Natural killer cell (primary cell): ENCODE measurements at regions not wholly inside any gene's neighbourhood (a gene's known extent, or its start where the extent isn't known, plus 50 kb on each side); places are given as distances from the start of the nearest gene placed in this dataset.

ENCODE experiments used
- ATAC-seq, 3 donors: fragments of 150-1000 bp in 2 of 3; fragments of 200-7000 bp in 1 of 3; cut with Tn5 transposase; 1 replicate in 1 of 3; 2 replicates in 2 of 3; pipeline ENCODE4 v1.10.0; 2021; ENCODE audit warnings: mild to moderate bottlenecking in 2 of 3, moderate library complexity in 2 of 3
- DNase-seq, 2 donors: peaks; one replicate each; pipeline versions ENCODE4 v3.0.0 to v3.0.0-alpha.2; 2013 to 2021; ENCODE audit warnings: mixed read lengths in 1 of 2
- H3K27ac ChIP-seq: one replicate; pipeline ENCODE4 v1.5.1; 2013; ENCODE audit warnings: mild to moderate bottlenecking, low read length
- H3K27me3 ChIP-seq: one replicate; pipeline ENCODE4 v1.6.1; 2013; ENCODE audit warnings: low read length; ENCODE audit not compliant: control insufficient read depth, insufficient read depth
- H3K36me3 ChIP-seq: one replicate; pipeline ENCODE4 v1.6.1; 2013; ENCODE audit warnings: low read length; ENCODE audit not compliant: control insufficient read depth, insufficient read depth
- H3K4me1 ChIP-seq: one replicate; pipeline ENCODE4 v1.6.1; 2013; ENCODE audit warnings: low read length; ENCODE audit not compliant: control insufficient read depth, insufficient read depth
- H3K4me3 ChIP-seq: one replicate; pipeline ENCODE4 v1.5.1; 2013; ENCODE audit warnings: low read length
- H3K9me3 ChIP-seq: one replicate; pipeline ENCODE4 v1.6.1; 2013; ENCODE audit warnings: low read length; ENCODE audit not compliant: control insufficient read depth, insufficient read depth
- H3K27ac Mint-ChIP-seq, 2 donors: one replicate each; pipeline ENCODE4 v1.8.0; 2022; ENCODE audit warnings: mild to moderate bottlenecking in 2 of 2, mixed read lengths in 2 of 2, moderate library complexity in 1 of 2
- H3K27me3 Mint-ChIP-seq, 2 donors: one replicate each; pipeline ENCODE4 v1.8.0; 2022; ENCODE audit warnings: low read depth in 2 of 2, mixed read lengths in 2 of 2
- H3K36me3 Mint-ChIP-seq: one replicate; pipeline ENCODE4 v1.8.0; 2022; ENCODE audit warnings: mixed read lengths
- H3K4me1 Mint-ChIP-seq, 2 donors: one replicate each; pipeline ENCODE4 v1.8.0; 2022; ENCODE audit warnings: mixed read lengths in 2 of 2
- H3K4me3 Mint-ChIP-seq: one replicate; pipeline ENCODE4 v1.8.0; 2022; ENCODE audit warnings: mild to moderate bottlenecking, moderate library complexity, mixed read lengths
- H3K9me3 Mint-ChIP-seq, 2 donors: one replicate each; pipeline ENCODE4 v1.8.0; 2022; ENCODE audit warnings: mixed read lengths in 2 of 2
- CTCF ChIP-seq: fragments of 200-600 bp; IDR thresholded peaks from one replicate; pipeline ENCODE4 v1.8.0; 2022; ENCODE audit warnings: antibody characterized with exemption
- WGBS: methylation state at CpG from one replicate; pipeline ENCODE4 v1.1.7; 2013; ENCODE audit warnings: missing lambda C conversion rate; ENCODE audit not compliant: insufficient coverage; 5-methylcytosine and 5-hydroxymethylcytosine counted together
- intact Hi-C: fragments of 100-400 bp; cut with micrococcal nuclease; formaldehyde crosslinking; loops from one replicate; pipeline ENCODE4 v1.14.2; 2022

DNA sequence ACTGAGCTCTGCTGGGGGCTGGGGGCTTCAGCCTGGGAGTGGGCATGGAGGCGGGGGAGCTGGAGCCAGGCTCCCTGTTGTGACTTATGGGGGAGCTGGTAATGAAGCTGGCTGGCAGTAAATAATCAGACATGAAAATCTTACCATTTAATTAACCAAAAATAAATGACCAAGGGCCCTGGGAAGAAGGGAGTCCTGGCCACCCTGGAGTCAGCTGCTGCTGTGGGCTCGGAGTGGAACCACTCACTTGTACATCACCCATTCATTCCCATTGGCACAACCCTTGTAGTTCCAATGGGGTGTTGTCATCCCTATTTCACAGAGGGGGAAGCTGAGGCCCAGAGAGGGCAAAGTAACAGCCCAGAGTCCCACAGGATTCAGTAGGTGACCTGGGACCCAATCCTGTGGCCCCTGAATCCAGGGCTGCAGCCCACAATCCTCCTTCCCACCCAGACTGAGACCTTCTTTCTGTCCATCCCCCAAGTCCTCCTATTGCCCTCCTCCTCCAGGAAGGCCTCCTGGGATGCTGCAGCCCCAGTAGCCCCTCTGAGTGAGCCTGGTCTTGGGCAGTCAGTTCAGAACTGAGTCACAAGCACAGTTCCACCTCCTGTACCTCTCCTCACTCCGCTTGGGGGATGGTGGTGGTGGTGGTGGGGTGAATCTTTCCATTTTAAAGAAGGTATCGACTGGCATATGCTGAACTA is 259.4 kb upstream of the MVB12B start:
- H3K27ac Mint-ChIP-seq: no peak overlapping the region
- no peak for DNase-seq
- WGBS: 78% methylated on average over 3 of the region's 4 CpGs

GRCh38 chr9:126068534-126069230 is 257.9 kb upstream of the MVB12B start:
- peaks cover 0 to 17% of the 10 kb centered on the region in 2 donors for H3K27me3 Mint-ChIP-seq
- Histone ChIP-seq H3K36me3 (no peaks in the 10 kb centered on the region), H3K27ac (no peak overlapping the region), H3K4me1 (no peaks in the 10 kb centered on the region), H3K4me3 (no peak overlapping the region), H3K27me3 (no peaks in the 10 kb centered on the region), H3K9me3 (no peaks in the 10 kb centered on the region)
- no peak overlapping the region for H3K4me3 Mint-ChIP-seq
- no peak for DNase-seq
- no peak overlapping the region for H3K27ac Mint-ChIP-seq
- no peaks in the 10 kb centered on the region for H3K9me3 Mint-ChIP-seq
- no peaks in the 10 kb centered on the region for H3K4me1 Mint-ChIP-seq
- H3K36me3 Mint-ChIP-seq: no peaks in the 10 kb centered on the region
- 93% methylated on average over 17 of the region's 17 CpGs for WGBS
- ATAC-seq: no peak
- intact Hi-C loops: no loop called here
- TF ChIP-seq CTCF: no peak

More for the DNA sequence above, 259.4 kb upstream of the MVB12B start:
- Mint-ChIP-seq H3K9me3 (no peaks in the 10 kb centered on the region), H3K27me3 (peaks cover 0 to 14% of the 10 kb centered on the region in 2 donors), H3K4me3 (no peak overlapping the region), H3K36me3 (no peaks in the 10 kb centered on the region), H3K4me1 (no peaks in the 10 kb centered on the region)
- intact Hi-C loops: no loop called here
- no peaks in the 10 kb centered on the region for H3K9me3 ChIP-seq
- no peaks in the 10 kb centered on the region for H3K4me1 ChIP-seq
- no peaks in the 10 kb centered on the region for H3K36me3 ChIP-seq
- H3K27ac ChIP-seq: no peak overlapping the region
- ATAC-seq: no peak
- no peak overlapping the region for H3K4me3 ChIP-seq
- H3K27me3 ChIP-seq: no peaks in the 10 kb centered on the region
- TF ChIP-seq CTCF: no peak

DNA sequence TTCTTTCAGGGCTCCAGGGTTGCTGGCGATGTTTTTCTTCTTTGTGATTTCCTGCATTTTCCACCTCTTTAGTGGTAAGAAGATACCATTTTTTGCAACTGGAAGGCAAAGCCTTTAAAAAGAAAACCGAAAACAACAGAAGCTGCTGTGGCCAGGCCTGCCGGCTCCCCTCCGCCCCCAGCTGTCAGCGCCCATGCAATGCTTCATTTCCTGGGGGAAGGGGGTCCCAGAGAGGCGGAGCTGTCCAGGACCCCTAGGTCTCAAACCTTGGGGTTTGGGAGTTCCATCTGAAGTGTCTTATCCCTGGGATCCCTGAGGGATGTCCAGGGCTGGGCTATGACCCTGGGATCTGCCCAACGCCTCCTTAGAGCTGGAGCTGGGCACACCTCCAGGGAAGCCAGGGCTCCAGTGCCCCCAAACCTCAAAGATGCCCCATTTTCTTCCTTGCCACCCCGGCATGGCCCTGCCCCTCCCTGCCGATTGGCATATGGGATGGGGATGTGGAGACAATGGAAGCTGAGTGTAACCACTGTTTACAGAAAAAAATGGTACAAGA is 257.2 kb upstream of the MVB12B start:
- Histone ChIP-seq H3K36me3 (no peaks in the 10 kb centered on the region), H3K4me1 (no peaks in the 10 kb centered on the region), H3K27ac (no peak overlapping the region), H3K27me3 (no peaks in the 10 kb centered on the region), H3K9me3 (no peaks in the 10 kb centered on the region), H3K4me3 (no peak overlapping the region)
- Mint-ChIP-seq H3K4me3 (no peak overlapping the region), H3K36me3 (no peaks in the 10 kb centered on the region), H3K27ac (no peak overlapping the region), H3K27me3 (peaks cover 0 to 17% of the 10 kb centered on the region in 2 donors), H3K9me3 (no peaks in the 10 kb centered on the region), H3K4me1 (no peaks in the 10 kb centered on the region)
- WGBS: 53% methylated on average over 7 of the region's 9 CpGs
- ATAC-seq (no peak), DNase-seq (no peak)
- no peak for TF ChIP-seq CTCF
- intact Hi-C loops: no loop called here
